ENCODE measurements at regions not wholly inside any gene's neighbourhood (a gene's known extent, or its start where the extent isn't known, plus 50 kb on each side); places are given as distances from the start of the nearest gene placed in this dataset.

- TF ChIP-seq BRCA1 (IDR thresholded peaks at IDR 0.05; ENCODE audit: low read depth, low read length) (no peak), SREBF1 (IDR thresholded peaks at IDR 0.05; ENCODE audit: low read length) (no peak), SIX5 (IDR thresholded peaks at IDR 0.05; ENCODE audit: low read depth, low read length, severe bottlenecking) (no peak), HDAC2 (IDR thresholded peaks at IDR 0.05) (no peak)
Observed at GRCh38 chr12:43179486-43179885, 372.5 kb downstream of the ADAMTS20 start (continued).

GRCh38 chr12:43177276-43177675 lies 374.7 kb downstream of the ADAMTS20 start:
- H3K36me3 ChIP-seq (ENCODE audit: control insufficient read depth in 2 of 2, insufficient read depth in 2 of 2, low read length in 1 of 2): no peaks in the 10 kb centered on the region
- RAD21 ChIA-PET (ENCODE audit: unreplicated experiment): no interaction called here
- no peak overlapping the region for H3K9ac ChIP-seq (ENCODE audit: control insufficient read depth, insufficient read depth, low read length)
- H2AFZ ChIP-seq (ENCODE audit: control insufficient read depth, low read depth, low read length): no peak overlapping the region
- CTCF ChIA-PET: no interaction called here
- DNase-seq (ENCODE audit: low read depth, low spot score): no peak
- SMC1A ChIA-PET (ENCODE audit: uncharacterized antibody, unreplicated experiment): interaction anchor here (0.7 kb wide), 1 partner anchor 19 kb away, joined by 3 read pairs; no protein-coding TSS in a partner anchor
- in situ Hi-C loops (cut with MboI) (no loop called here), intact Hi-C loops (cut with micrococcal nuclease; ENCODE audit: unreplicated experiment) (no loop called here)
- H4K20me1 ChIP-seq (ENCODE audit: control insufficient read depth, insufficient read depth): no peaks in the 10 kb centered on the region
- H3K4me3 ChIP-seq: no peak overlapping the region
- FAIRE-seq: no peak
- BruUV-seq (replicated peaks): no TSS peak
- no peaks in the 10 kb centered on the region for H3K9me3 ChIP-seq (replicated peaks; ENCODE audit: control insufficient read depth, insufficient read depth, low read length)
- 2% methylated on average over 2 of the region's 2 CpGs for WGBS (ENCODE audit: insufficient coverage, insufficient replicate concordance, low lambda C conversion rate, missing lambda C conversion rate)
- no peak overlapping the region for H3K4me2 ChIP-seq (ENCODE audit: control insufficient read depth, insufficient read depth)
- no peaks in the 10 kb centered on the region for H3K79me2 ChIP-seq (ENCODE audit: control insufficient read depth, insufficient read depth, low read length)
- no peaks in the 10 kb centered on the region for H3K4me1 ChIP-seq (ENCODE audit: control insufficient read depth, insufficient read depth, low read length)
- no peak for TF ChIP-seq BRCA1 (IDR thresholded peaks at IDR 0.05; ENCODE audit: low read depth, low read length)
- TF ChIP-seq ZBED1 (IDR thresholded peaks at IDR 0.05; ENCODE audit: borderline replicate concordance): no peak
- no peak for TF ChIP-seq BMI1 (IDR thresholded peaks at IDR 0.05; ENCODE audit: borderline replicate concordance)
- no peak for TF ChIP-seq ZBTB40 (IDR thresholded peaks at IDR 0.05; ENCODE audit: borderline replicate concordance)
- no peak for TF ChIP-seq MAX (IDR thresholded peaks at IDR 0.05; ENCODE audit: low read depth, low read length)
- TF ChIP-seq STAT1 (conservative IDR thresholded peaks at IDR 0.05): no peak
- no peak for TF ChIP-seq ZNF622 (IDR thresholded peaks at IDR 0.05)
- TF ChIP-seq IKZF2 (IDR thresholded peaks at IDR 0.05): no peak
- no peak overlapping the region for H3K27ac ChIP-seq (ENCODE audit: control insufficient read depth, insufficient read depth)
- no peak for ATAC-seq
- H3K27me3 ChIP-seq (replicated peaks in 1 of 2; ENCODE audit: control insufficient read depth in 2 of 2, insufficient read depth in 2 of 2, low read length in 1 of 2): no peaks in the 10 kb centered on the region
- POLR2A ChIA-PET: no interaction called here

All from GM12878 (cell line).